Stomach (tissue), 4 donors: ENCODE measurements at regions not wholly inside any gene's neighbourhood (a gene's known extent, or its start where the extent isn't known, plus 50 kb on each side); places are given as distances from the start of the nearest gene placed in this dataset.
"Not testable (repeated sequence)": the region's sequence is repeated elsewhere in the genome, so short reads cannot be mapped to it uniquely, and the experiment has no call there.

Source experiments
- CTCF ChIP-seq, 7 experiments: fragments of 450-650 bp in 4 of 7; fragments of 200-600 bp in 3 of 7; sonication (generic) in 3 of 7; IDR thresholded peaks; one replicate each; pipeline ENCODE4 v1.5.1; 2016 to 2019; ENCODE audit warnings: antibody characterized with exemption in 7 of 7, control low read depth in 2 of 7, mild to moderate bottlenecking in 1 of 7
- EP300 ChIP-seq: sonication (generic); formaldehyde crosslinking; IDR thresholded peaks from one replicate; pipeline ENCODE4 v1.6.1; 2017; ENCODE audit warnings: antibody characterized with exemption
- POLR2A ChIP-seq, 4 donors: fragments of 450-650 bp; IDR thresholded peaks; one replicate each; pipeline ENCODE4 v1.6.1; 2016; ENCODE audit warnings: antibody characterized with exemption in 4 of 4, control low read depth in 2 of 4, mild to moderate bottlenecking in 1 of 4, moderate library complexity in 1 of 4
- POLR2AphosphoS5 ChIP-seq, 3 donors: sonication (generic); formaldehyde crosslinking; IDR thresholded peaks; one replicate each; pipeline ENCODE4 v1.6.1; 2016; ENCODE audit warnings: antibody characterized with exemption in 3 of 3

DNA sequence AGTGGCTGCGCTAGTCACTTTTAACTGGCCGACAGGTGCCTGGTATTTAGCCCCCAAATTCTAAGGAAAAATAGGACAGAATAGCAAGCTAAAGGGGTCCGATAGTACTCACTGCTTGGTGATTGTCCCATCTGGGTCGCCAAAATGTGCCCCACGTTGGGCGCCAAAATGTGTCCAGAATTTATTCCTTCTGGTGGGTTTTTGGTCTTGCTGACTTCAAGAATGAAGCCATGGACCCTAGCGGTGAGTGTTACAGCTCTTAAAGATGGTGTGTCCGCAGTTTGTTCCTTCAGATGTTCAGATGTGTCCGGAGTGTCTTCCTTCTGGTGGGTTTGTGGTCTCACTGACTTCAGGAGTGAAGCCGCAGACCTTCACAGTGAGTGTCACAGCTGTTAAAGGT lies 144.8 kb upstream of the XIRP2 start:
- TF ChIP-seq POLR2A (IDR thresholded peaks at IDR 0.05); EP300; CTCF (IDR thresholded peaks at IDR 0.05); POLR2AphosphoS5 (IDR thresholded peaks at IDR 0.05): not testable (repeated sequence)
